HEK293 (cell line): ENCODE measurements at regions not wholly inside any gene's neighbourhood (a gene's known extent, or its start where the extent isn't known, plus 50 kb on each side); places are given as distances from the start of the nearest gene placed in this dataset.

Experiments
- CTCF ChIA-PET: fragments of 350-600 bp; formaldehyde crosslinking; extraction: SDS; loops from one replicate; lab custom pipeline; 2021; ENCODE audit warnings: antibody characterized with exemption; lab: Yijun Ruan, JAX
- POLR2A ChIA-PET: fragments of 300-600 bp; formaldehyde crosslinking; extraction: SDS; loops from one replicate; lab custom pipeline; 2020; ENCODE audit warnings: antibody characterized with exemption, inconsistent platforms; lab: Yijun Ruan, JAX
- H3K27ac ChIP-seq: fragments of 200-500 bp; sonication (Bioruptor generic); 2 replicates; pipeline ENCODE4 v1.5.1; 2014; ENCODE audit warnings: low read depth, low read length, control low read depth, inconsistent platforms; ENCODE audit errors: extremely low read depth
- H3K36me3 ChIP-seq, 2 experiments: fragments of 200-500 bp in 1 of 2; sonication (Bioruptor generic) in 1 of 2; 1 replicate in 1 of 2; 2 replicates in 1 of 2; pipeline ENCODE4 v1.5.1; 2014 to 2017; ENCODE audit warnings: inconsistent platforms in 2 of 2, low read length in 2 of 2; ENCODE audit not compliant: control insufficient read depth in 2 of 2, insufficient read depth in 1 of 2
- H3K4me1 ChIP-seq: fragments of 200-500 bp; sonication (Bioruptor generic); 2 replicates; pipeline ENCODE4 v1.5.1; 2014; ENCODE audit warnings: mild to moderate bottlenecking, low read length, inconsistent platforms; ENCODE audit not compliant: control insufficient read depth, insufficient read depth
- H3K4me3 ChIP-seq: 2 replicates; pipeline ENCODE4 v1.5.1; 2011; ENCODE audit warnings: low read depth, mild to moderate bottlenecking, control low read depth, low read length, moderate library complexity
- H3K9me3 ChIP-seq: fragments of 200-500 bp; sonication (Bioruptor generic); 2 replicates; pipeline ENCODE4 v1.5.1; 2014; ENCODE audit warnings: low read depth, low read length, inconsistent platforms; ENCODE audit not compliant: control insufficient read depth, insufficient read depth
- KLF16 ChIP-seq: fragments of 450-650 bp; formaldehyde crosslinking; IDR thresholded peaks from 2 replicates; pipeline ENCODE4 v1.5.1; 2017; ENCODE audit warnings: missing biosample characterization, missing genetic modification characterization
- MEIS1 ChIP-seq: sonication (generic); formaldehyde crosslinking; IDR thresholded peaks from 2 replicates; pipeline ENCODE4 v1.8.1; 2022; ENCODE audit warnings: missing genetic modification reagents, mild to moderate bottlenecking, borderline replicate concordance
- MYNN ChIP-seq: fragments of 450-650 bp; formaldehyde crosslinking; IDR thresholded peaks from 2 replicates; pipeline ENCODE4 v1.5.1; 2016; ENCODE audit warnings: missing biosample characterization, missing genetic modification characterization, borderline replicate concordance
- PRDM2 ChIP-seq: fragments of 450-650 bp; formaldehyde crosslinking; IDR thresholded peaks from 2 replicates; pipeline ENCODE4 v1.5.1; 2016; ENCODE audit warnings: missing biosample characterization, missing genetic modification characterization, borderline replicate concordance
- SCRT2 ChIP-seq: fragments of 450-650 bp; formaldehyde crosslinking; IDR thresholded peaks from 2 replicates; pipeline ENCODE4 v1.5.1; 2016; ENCODE audit warnings: missing biosample characterization, missing genetic modification characterization
- ZFP41 ChIP-seq: fragments of 450-650 bp; formaldehyde crosslinking; IDR thresholded peaks from 2 replicates; pipeline ENCODE4 v1.5.1; 2016; ENCODE audit warnings: missing biosample characterization, missing genetic modification characterization, borderline replicate concordance
- ZIC2 ChIP-seq: fragments of 450-650 bp; formaldehyde crosslinking; IDR thresholded peaks from 2 replicates; pipeline ENCODE4 v1.5.1; 2016; ENCODE audit warnings: missing biosample characterization, missing genetic modification characterization
- ZNF10 ChIP-seq: fragments of 450-650 bp; formaldehyde crosslinking; IDR thresholded peaks from 2 replicates; pipeline ENCODE4 v1.5.1; 2017; ENCODE audit warnings: missing biosample characterization, missing genetic modification characterization
- ZNF133 ChIP-seq: fragments of 450-650 bp; formaldehyde crosslinking; IDR thresholded peaks from 2 replicates; pipeline ENCODE4 v1.5.1; 2016; ENCODE audit warnings: missing biosample characterization, missing genetic modification characterization
- ZNF23 ChIP-seq: fragments of 450-650 bp; formaldehyde crosslinking; IDR thresholded peaks from 2 replicates; pipeline ENCODE4 v1.5.1; 2016; ENCODE audit warnings: missing biosample characterization, missing genetic modification characterization, borderline replicate concordance
- ZNF292 ChIP-seq: fragments of 450-650 bp; formaldehyde crosslinking; IDR thresholded peaks from 2 replicates; pipeline ENCODE4 v1.5.1; 2016; ENCODE audit warnings: low read depth, missing biosample characterization, missing genetic modification characterization, borderline replicate concordance
- ZNF341 ChIP-seq: fragments of 450-650 bp; formaldehyde crosslinking; IDR thresholded peaks from 2 replicates; pipeline ENCODE4; 2016; ENCODE audit warnings: low read depth, missing biosample characterization, missing genetic modification characterization
- ZNF394 ChIP-seq: fragments of 450-650 bp; formaldehyde crosslinking; IDR thresholded peaks from 2 replicates; pipeline ENCODE4 v1.5.1; 2016; ENCODE audit warnings: missing biosample characterization, missing genetic modification characterization, mild to moderate bottlenecking, moderate library complexity, borderline replicate concordance
- ZNF544 ChIP-seq: fragments of 450-650 bp; formaldehyde crosslinking; IDR thresholded peaks from 2 replicates; pipeline ENCODE4 v1.5.0; 2017; ENCODE audit warnings: missing biosample characterization, missing genetic modification characterization
- ZNF747 ChIP-seq: fragments of 450-650 bp; formaldehyde crosslinking; IDR thresholded peaks from 2 replicates; pipeline ENCODE4 v1.5.1; 2016; ENCODE audit warnings: missing biosample characterization, missing genetic modification characterization
- ZNF76 ChIP-seq: fragments of 450-650 bp; formaldehyde crosslinking; IDR thresholded peaks from 2 replicates; pipeline ENCODE4; 2016; ENCODE audit warnings: low read depth, missing biosample characterization, missing genetic modification characterization, borderline replicate concordance
- TF ChIP-seq, protein P1 (sequence below): fragments of 450-650 bp; formaldehyde crosslinking; IDR thresholded peaks from 2 replicates; pipeline ENCODE4 v1.5.1; 2016; ENCODE audit warnings: missing biosample characterization, missing genetic modification characterization
- TF ChIP-seq, protein P2 (sequence below): fragments of 450-650 bp; formaldehyde crosslinking; IDR thresholded peaks from 2 replicates; pipeline ENCODE4 v1.5.1; 2016; ENCODE audit warnings: missing biosample characterization, missing genetic modification characterization

DNA sequence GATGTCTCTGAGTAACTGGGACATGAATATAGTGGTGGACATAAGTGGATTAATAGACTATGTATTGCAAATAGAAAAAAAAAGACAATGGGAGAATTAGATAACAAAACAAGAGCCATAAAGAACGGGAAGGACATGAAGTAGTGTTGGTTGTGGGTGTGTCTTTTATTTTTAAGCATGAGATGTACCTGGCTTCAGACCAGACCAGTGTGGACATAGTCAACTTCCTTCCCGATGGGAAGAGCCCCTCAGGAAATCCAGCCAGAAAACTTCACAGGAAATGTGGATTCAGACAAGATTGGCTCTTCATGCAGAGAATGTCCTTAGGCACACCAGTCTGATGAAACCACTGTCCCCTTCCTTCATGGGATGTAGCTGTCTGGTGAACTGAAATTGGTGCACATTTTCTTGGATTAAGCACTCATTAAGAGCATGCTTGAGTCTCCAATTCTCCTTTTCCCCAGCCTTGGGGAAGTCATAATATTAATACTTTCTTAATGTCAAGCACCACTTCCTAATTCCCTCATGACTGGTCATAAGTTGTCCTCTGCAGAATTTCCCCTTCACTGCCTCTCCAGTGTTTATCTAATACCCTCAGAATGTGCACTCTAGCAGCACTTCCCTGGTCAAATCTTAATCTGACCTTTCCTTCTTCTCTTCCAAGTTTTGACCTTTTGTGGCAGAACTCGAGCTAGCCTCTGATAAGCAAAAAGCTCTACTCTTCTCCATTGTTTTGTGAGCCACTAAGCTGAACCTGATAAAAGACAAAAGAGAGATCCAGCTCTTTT, 350.6 kb upstream of the MAF start:
- H3K36me3 ChIP-seq, result no peaks in the 10 kb centered on the region
- POLR2A ChIA-PET, result no interaction called here
- CTCF ChIA-PET, result interaction anchor here (0.9 kb wide), 1 partner anchor 9 kb away, joined by 3 read pairs; no protein-coding TSS in a partner anchor
- H3K27ac ChIP-seq, result no peak overlapping the region
- no peak overlapping the region for H3K4me3 ChIP-seq
- H3K4me1 ChIP-seq, result no peaks in the 10 kb centered on the region
- TF ChIP-seq ZNF133 (tag by site-specific recombination) (no peak), MYNN (tag by site-specific recombination) (no peak), ZIC2 (tag by site-specific recombination) (no peak), KLF16 (tag by site-specific recombination) (no peak), MEIS1 (CRISPR knock-in tag) (no peak), ZNF292 (tag by site-specific recombination) (no peak), ZNF394 (tag by site-specific recombination) (no peak), ZFP41 (tag by site-specific recombination) (no peak), ZNF23 (no peak), SCRT2 (no peak), ZNF747 (tag by site-specific recombination) (no peak), ZNF10 (tag by site-specific recombination) (no peak), ZNF76 (tag by site-specific recombination) (no peak), ZNF341 (tag by site-specific recombination) (no peak), ZNF544 (tag by site-specific recombination) (no peak), PRDM2 (tag by site-specific recombination) (no peak)
- TF ChIP-seq, protein P1, sequence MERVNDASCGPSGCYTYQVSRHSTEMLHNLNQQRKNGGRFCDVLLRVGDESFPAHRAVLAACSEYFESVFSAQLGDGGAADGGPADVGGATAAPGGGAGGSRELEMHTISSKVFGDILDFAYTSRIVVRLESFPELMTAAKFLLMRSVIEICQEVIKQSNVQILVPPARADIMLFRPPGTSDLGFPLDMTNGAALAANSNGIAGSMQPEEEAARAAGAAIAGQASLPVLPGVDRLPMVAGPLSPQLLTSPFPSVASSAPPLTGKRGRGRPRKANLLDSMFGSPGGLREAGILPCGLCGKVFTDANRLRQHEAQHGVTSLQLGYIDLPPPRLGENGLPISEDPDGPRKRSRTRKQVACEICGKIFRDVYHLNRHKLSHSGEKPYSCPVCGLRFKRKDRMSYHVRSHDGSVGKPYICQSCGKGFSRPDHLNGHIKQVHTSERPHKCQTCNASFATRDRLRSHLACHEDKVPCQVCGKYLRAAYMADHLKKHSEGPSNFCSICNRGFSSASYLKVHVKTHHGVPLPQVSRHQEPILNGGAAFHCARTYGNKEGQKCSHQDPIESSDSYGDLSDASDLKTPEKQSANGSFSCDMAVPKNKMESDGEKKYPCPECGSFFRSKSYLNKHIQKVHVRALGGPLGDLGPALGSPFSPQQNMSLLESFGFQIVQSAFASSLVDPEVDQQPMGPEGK (tag by site-specific recombination), result no peak
- TF ChIP-seq, protein P2, sequence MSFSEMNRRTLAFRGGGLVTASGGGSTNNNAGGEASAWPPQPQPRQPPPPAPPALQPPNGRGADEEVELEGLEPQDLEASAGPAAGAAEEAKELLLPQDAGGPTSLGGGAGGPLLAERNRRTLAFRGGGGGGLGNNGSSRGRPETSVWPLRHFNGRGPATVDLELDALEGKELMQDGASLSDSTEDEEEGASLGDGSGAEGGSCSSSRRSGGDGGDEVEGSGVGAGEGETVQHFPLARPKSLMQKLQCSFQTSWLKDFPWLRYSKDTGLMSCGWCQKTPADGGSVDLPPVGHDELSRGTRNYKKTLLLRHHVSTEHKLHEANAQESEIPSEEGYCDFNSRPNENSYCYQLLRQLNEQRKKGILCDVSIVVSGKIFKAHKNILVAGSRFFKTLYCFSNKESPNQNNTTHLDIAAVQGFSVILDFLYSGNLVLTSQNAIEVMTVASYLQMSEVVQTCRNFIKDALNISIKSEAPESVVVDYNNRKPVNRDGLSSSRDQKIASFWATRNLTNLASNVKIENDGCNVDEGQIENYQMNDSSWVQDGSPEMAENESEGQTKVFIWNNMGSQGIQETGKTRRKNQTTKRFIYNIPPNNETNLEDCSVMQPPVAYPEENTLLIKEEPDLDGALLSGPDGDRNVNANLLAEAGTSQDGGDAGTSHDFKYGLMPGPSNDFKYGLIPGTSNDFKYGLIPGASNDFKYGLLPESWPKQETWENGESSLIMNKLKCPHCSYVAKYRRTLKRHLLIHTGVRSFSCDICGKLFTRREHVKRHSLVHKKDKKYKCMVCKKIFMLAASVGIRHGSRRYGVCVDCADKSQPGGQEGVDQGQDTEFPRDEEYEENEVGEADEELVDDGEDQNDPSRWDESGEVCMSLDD, result no peak
- H3K9me3 ChIP-seq, result no peaks in the 10 kb centered on the region
